ENCODE measurements at regions not wholly inside any gene's neighbourhood (a gene's known extent, or its start where the extent isn't known, plus 50 kb on each side); places are given as distances from the start of the nearest gene placed in this dataset.

GRCh38 chr2:236499691-236500578, 69.7 kb upstream of the ACKR3 start:
- DNase-seq (ENCODE audit: low read depth in 2 of 2) = no peak

DNA sequence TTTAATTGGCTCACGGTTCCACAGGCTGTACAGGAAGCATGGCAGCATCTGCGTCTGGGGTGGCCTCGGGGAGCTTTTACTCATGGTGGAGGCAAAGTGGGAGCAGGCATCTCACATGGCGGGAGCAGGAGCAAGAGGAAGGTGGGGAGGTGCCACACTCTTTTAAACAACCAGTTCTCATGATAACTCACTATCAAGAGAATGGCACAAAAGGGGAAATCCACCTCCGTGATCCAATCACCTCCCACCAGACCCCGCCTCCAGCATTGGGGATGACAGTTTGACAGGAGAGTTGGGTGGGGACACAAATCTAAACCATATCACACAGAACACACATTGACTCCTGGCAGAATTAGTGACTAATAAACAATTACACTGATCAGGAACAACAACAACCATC, 68.6 kb upstream of the ACKR3 start:
- no peak for DNase-seq (ENCODE audit: low read depth in 2 of 2)

- no peak for DNase-seq (ENCODE audit: low read depth in 2 of 2)
Measured at GRCh38 chr2:236501531-236501930, 68.1 kb upstream of the ACKR3 start.

- no peak for DNase-seq (ENCODE audit: low read depth in 2 of 2)
Measured at GRCh38 chr2:236503100-236503499, 66.5 kb upstream of the ACKR3 start.

DNA sequence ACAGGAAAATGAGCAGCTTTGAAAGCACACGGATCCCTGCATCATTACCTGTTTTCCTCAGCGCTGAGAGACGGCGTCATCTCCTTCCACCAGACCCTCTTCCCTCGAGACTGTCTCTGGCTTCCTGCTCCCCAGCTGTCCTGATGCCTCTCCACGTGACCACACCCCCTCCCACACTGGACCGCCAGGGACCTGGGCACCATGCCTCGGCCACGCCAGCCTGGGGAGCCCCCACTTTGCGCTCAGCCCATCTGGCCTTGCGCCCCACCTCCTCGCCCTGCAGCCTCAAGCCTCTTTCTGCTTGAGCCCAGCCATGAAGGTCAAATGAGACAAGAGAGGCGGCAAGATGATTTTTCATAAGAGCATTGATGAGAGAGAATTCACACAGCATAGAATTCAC, 66.0 kb upstream of the ACKR3 start:
- no peak for DNase-seq (ENCODE audit: low read depth in 2 of 2)

DNA sequence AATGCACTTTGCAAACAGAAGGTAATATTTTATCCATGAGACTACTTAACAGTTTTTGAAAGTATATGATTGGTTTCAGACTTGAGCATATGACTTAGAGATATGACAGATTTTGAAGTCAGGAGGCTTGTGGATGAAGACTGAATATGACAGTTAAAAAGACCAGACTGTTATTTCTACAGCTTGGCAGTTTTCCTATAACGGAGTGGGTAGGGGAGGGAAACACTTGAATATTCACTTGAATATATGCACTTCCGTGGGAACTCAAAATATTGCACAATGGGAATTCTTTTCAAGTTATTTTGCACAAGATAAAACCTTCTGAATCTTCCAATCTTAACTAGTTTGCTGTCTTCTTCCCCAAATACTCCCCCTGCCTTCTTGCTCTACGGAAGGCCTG, 64.6 kb upstream of the ACKR3 start:
- DNase-seq (ENCODE audit: low read depth in 2 of 2) = no peak

DNA sequence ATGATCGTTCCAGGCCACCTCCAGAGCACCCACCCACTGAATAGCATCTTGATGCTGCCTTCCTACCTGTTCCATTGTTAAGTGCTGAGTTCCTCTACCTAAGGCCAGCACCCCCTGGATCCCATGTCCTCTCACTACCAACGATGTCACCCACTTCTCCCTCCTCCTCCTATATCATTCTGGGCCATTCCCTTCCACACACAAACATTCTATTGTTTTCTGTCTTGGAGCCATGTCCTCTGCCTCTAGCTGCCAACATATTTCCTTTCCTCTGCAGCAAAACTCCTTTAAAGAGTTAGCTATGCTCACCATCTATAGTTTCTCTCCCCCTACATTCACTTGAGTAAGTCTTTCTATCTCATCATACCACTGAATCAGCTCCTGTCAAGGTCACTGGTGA, 64.0 kb upstream of the ACKR3 start:
- no peak for DNase-seq (ENCODE audit: low read depth in 2 of 2)

GRCh38 chr2:236507393-236508085, 62.1 kb upstream of the ACKR3 start:
- peak; percentile 24 to 32 for DNase-seq (ENCODE audit: low read depth in 2 of 2)

DNA sequence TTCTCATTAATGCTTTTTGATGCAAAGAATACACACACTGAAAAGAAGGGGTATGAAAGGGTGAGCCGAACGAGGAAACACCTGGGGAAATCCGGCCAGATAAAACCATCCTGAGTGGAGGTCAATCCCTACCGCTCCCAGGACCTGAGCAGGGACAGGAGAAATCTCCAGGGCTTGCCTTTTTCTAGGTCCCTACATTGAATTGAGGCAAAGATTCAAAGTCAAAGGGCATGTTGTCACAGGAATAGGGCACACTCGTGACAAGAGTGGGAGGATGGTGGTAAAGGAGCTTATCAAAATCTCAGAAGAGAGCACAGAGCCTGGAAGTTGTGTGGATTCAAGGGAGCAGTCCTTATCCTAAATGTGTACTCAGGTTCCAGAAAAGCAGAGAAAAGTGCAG, 61.2 kb upstream of the ACKR3 start:
- DNase-seq (ENCODE audit: low read depth in 2 of 2) = no peak

GRCh38 chr2:236510034-236510433, 59.6 kb upstream of the ACKR3 start:
- DNase-seq (ENCODE audit: low read depth in 2 of 2) = no peak

- DNase-seq (ENCODE audit: low read depth in 2 of 2) = no peak
Measured at GRCh38 chr2:236511266-236511665, 58.4 kb upstream of the ACKR3 start.

- no peak for DNase-seq (ENCODE audit: low read depth in 2 of 2)
Measured at GRCh38 chr2:236512267-236512666, 57.4 kb upstream of the ACKR3 start.

DNA sequence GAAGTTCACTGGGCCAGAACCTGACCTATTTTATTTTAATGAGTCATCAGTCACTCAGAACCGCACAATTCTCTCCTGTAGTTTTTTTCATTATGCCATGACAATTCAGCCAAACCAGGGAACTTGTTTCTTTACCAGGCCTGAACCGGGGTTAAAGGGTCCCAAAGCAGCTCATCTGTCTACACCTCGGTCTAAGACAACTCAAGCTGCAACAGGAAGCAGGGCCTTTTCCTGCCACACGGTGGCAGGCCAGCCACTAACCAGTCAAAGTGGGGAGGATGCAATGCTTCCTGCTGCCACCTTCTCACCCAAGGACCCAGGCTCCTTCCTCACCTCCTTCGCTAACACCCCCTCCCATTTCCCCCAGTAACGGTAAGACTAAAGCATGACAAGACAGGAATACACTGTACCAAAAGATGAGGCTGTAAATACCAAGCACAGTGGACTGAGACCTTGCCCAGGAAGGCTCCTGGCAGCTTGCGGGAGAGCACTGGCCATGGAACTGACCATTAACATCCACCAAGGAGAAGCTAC, 56.7 kb upstream of the ACKR3 start:
- peak; percentile 29 to 46 for DNase-seq (ENCODE audit: low read depth in 2 of 2)

DNA sequence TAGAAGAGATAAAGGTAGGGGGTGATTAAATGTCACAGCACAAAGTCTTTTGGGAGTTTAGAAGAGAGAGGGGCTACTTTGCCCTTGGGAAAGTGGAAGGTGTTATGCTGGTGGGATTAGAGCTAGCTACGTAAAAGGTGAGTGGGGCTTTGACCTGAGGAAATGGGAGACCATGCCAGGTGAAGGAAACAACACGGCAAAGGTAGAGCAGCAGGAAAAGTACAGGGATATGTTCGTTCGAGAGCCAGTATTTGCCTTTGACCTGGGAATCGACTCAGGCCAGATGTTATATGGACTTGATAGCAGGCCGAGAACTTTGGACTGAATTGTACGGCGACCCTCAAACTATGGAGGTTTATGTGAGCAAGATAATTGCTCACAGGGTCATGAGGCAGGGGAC, 55.7 kb upstream of the ACKR3 start:
- no peak for DNase-seq (ENCODE audit: low read depth in 2 of 2)

- DNase-seq (ENCODE audit: low read depth in 2 of 2) = no peak
Measured at GRCh38 chr2:236516708-236517107, 52.9 kb upstream of the ACKR3 start.

DNA sequence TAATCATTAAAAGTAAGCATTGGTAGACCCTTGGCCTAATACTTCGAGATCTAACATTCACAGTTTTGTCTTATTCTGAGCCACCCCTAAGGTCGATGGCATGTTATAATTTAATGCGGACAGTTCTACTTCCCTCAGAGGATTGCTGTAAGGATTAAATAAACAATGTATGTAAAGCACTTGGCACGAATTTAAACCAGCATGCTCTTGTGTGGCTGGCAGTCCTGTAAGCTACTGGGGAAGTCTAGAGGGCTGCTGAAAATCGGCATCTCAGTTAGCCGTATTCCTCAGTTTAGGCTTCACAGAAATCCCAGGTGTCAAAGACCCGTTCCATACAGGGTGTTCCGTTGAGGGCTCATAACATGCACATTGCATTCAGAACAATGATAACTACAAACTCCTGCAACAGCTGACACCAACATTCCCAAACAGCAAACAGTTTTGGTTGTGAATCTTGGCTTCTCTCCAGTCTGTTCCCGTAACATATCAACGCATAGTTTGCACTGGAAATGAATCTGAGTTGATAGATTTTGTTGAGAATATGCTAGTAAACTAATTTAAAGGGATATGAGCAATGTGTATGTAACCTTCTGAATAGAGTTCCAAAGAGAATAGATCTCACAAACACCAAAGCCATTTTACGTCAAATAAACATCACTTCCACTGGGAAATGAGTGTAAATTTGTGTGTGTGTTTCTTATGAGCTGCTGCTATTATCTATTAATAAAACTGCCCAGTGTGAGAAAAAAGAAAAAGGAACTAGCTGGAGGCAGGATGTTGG, 52.2 kb upstream of the ACKR3 start:
- no peak for DNase-seq (ENCODE audit: low read depth in 2 of 2)
